ENCODE measurements at regions not wholly inside any gene's neighbourhood (a gene's known extent, or its start where the extent isn't known, plus 50 kb on each side); places are given as distances from the start of the nearest gene placed in this dataset.

GRCh38 chr18:64717026-64717425, 568.1 kb upstream of the LINC00305 start:
- H3K27ac Mint-ChIP-seq: no peak overlapping the region
- CTCF ChIA-PET: no interaction called here
- no peaks in the 10 kb centered on the region for H3K36me3 Mint-ChIP-seq
- H3K27me3 Mint-ChIP-seq (ENCODE audit: low read depth): no peaks in the 10 kb centered on the region
- peaks cover 25% of the 10 kb centered on the region for H3K4me1 Mint-ChIP-seq
- no peak for DNase-seq (ENCODE audit: low spot score)
- H3K9me3 Mint-ChIP-seq: no peaks in the 10 kb centered on the region
- ATAC-seq: no peak
- no peak for TF ChIP-seq IRF2 (CRISPR knock-in tag; IDR thresholded peaks at IDR 0.05; ENCODE audit: borderline replicate concordance, low read depth)
- no peak for TF ChIP-seq MXD4 (CRISPR knock-in tag; IDR thresholded peaks at IDR 0.05; ENCODE audit: borderline replicate concordance)
- no peak for TF ChIP-seq ZNF425 (CRISPR knock-in tag; conservative IDR thresholded peaks at IDR 0.05)
- H3K4me3 Mint-ChIP-seq: no peak overlapping the region
- POLR2A ChIA-PET: no interaction called here

GRCh38 chr18:64714086-64714485, 565.2 kb upstream of the LINC00305 start:
- POLR2A ChIA-PET: no interaction called here
- no peak for ATAC-seq
- H3K27me3 Mint-ChIP-seq (ENCODE audit: low read depth): no peaks in the 10 kb centered on the region
- no peak overlapping the region for H3K4me3 Mint-ChIP-seq
- no peaks in the 10 kb centered on the region for H3K36me3 Mint-ChIP-seq
- CTCF ChIA-PET: no interaction called here
- H3K27ac Mint-ChIP-seq: no peak overlapping the region
- DNase-seq (ENCODE audit: low spot score): no peak
- H3K9me3 Mint-ChIP-seq: no peaks in the 10 kb centered on the region
- H3K4me1 Mint-ChIP-seq: peaks cover 15% of the 10 kb centered on the region
- no peak for TF ChIP-seq ATF6 (CRISPR knock-in tag; IDR thresholded peaks at IDR 0.05)
- TF ChIP-seq ZSCAN18 (CRISPR knock-in tag; IDR thresholded peaks at IDR 0.05): no peak
- TF ChIP-seq ZNF138 (CRISPR knock-in tag; conservative IDR thresholded peaks at IDR 0.05): no peak
- no peak for TF ChIP-seq GRHL2 (CRISPR knock-in tag; IDR thresholded peaks at IDR 0.05; ENCODE audit: insufficient replicate concordance, severe bottlenecking)
- no peak for TF ChIP-seq ZNF532 (CRISPR knock-in tag; IDR thresholded peaks at IDR 0.05; ENCODE audit: borderline replicate concordance)
- TF ChIP-seq ATF3 (CRISPR knock-in tag; conservative IDR thresholded peaks at IDR 0.05): no peak
- TF ChIP-seq RELA (CRISPR knock-in tag; IDR thresholded peaks at IDR 0.05; ENCODE audit: borderline replicate concordance): no peak
- no peak for TF ChIP-seq FOXJ3 (CRISPR knock-in tag; IDR thresholded peaks at IDR 0.05; ENCODE audit: borderline replicate concordance)
- no peak for TF ChIP-seq E2F1 (CRISPR knock-in tag; IDR thresholded peaks at IDR 0.05)
- no peak for TF ChIP-seq GTF2I (CRISPR knock-in tag; conservative IDR thresholded peaks at IDR 0.05)
- TF ChIP-seq ZNF671 (CRISPR knock-in tag; IDR thresholded peaks at IDR 0.05): no peak
- no peak for TF ChIP-seq ERG (CRISPR knock-in tag; IDR thresholded peaks at IDR 0.05)
- no peak for TF ChIP-seq TEAD4 (CRISPR knock-in tag; IDR thresholded peaks at IDR 0.05)
- no peak for TF ChIP-seq RORB (CRISPR knock-in tag; IDR thresholded peaks at IDR 0.05)
- TF ChIP-seq JAZF1 (CRISPR knock-in tag; IDR thresholded peaks at IDR 0.05): no peak
- TF ChIP-seq STAT6 (CRISPR knock-in tag; conservative IDR thresholded peaks at IDR 0.05; ENCODE audit: low read depth): no peak
